Endodermal cell (in vitro differentiated cells): ENCODE measurements at regions not wholly inside any gene's neighbourhood (a gene's known extent, or its start where the extent isn't known, plus 50 kb on each side); places are given as distances from the start of the nearest gene placed in this dataset.

ENCODE experiments used
- DNase-seq: peaks from one replicate; pipeline ENCODE4 v3.0.0-alpha.2; 2017
- H3K27ac ChIP-seq: 2 replicates; pipeline ENCODE4 v1.5.1; 2013; ENCODE audit warnings: mild to moderate bottlenecking, low read depth, low read length, moderate library complexity
- H3K27me3 ChIP-seq: 2 replicates; pipeline ENCODE4 v1.6.1; 2013; ENCODE audit warnings: mild to moderate bottlenecking, low read length, moderate library complexity; ENCODE audit not compliant: insufficient read depth, control insufficient read depth, poor library complexity, severe bottlenecking
- H3K36me3 ChIP-seq: 2 replicates; pipeline ENCODE4 v1.7.0; 2013; ENCODE audit warnings: mild to moderate bottlenecking, low read length, moderate library complexity; ENCODE audit not compliant: control insufficient read depth, insufficient read depth
- H3K4me1 ChIP-seq: one replicate; pipeline ENCODE4 v1.7.0; 2013; ENCODE audit warnings: low read length; ENCODE audit not compliant: control insufficient read depth, insufficient read depth
- H3K4me3 ChIP-seq: 2 replicates; pipeline ENCODE4 v1.5.1; 2013; ENCODE audit warnings: mild to moderate bottlenecking, low read length, moderate library complexity
- H3K9ac ChIP-seq: 2 replicates; pipeline ENCODE4 v1.6.1; 2013; ENCODE audit warnings: mild to moderate bottlenecking, low read length, moderate library complexity; ENCODE audit not compliant: poor library complexity, severe bottlenecking; ENCODE audit errors: extremely low read depth
- H3K9me3 ChIP-seq: 2 replicates; pipeline ENCODE4 v1.6.1; 2013; ENCODE audit warnings: mild to moderate bottlenecking, low read length, moderate library complexity; ENCODE audit not compliant: control insufficient read depth
- H3K27ac Mint-ChIP-seq: 2 replicates; pipeline ENCODE4 v1.8.0; 2020; ENCODE audit warnings: mixed read lengths
- H3K27me3 Mint-ChIP-seq: 2 replicates; pipeline ENCODE4 v1.8.0; 2021; ENCODE audit warnings: mild to moderate bottlenecking, mixed read lengths; ENCODE audit not compliant: insufficient read depth
- H3K36me3 Mint-ChIP-seq: 2 replicates; pipeline ENCODE4 v1.8.0; 2020; ENCODE audit warnings: low read depth, mixed read lengths
- H3K4me1 Mint-ChIP-seq: 2 replicates; pipeline ENCODE4 v1.8.0; 2020; ENCODE audit warnings: mixed read lengths
- H3K4me3 Mint-ChIP-seq: 2 replicates; pipeline ENCODE4 v1.8.0; 2020; ENCODE audit warnings: mild to moderate bottlenecking, moderate library complexity, mixed read lengths
- H3K9me3 Mint-ChIP-seq: 2 replicates; pipeline ENCODE4 v1.8.0; 2020; ENCODE audit warnings: mild to moderate bottlenecking, mixed read lengths
- WGBS, 2 experiments: methylation state at CpG; one replicate each; pipeline versions ENCODE4 v1.1.5 to v1.1.7; 2013; ENCODE audit warnings: missing lambda C conversion rate in 2 of 2, mixed read lengths in 1 of 2; ENCODE audit not compliant: insufficient coverage in 1 of 2, insufficient read length in 1 of 2; 5-methylcytosine and 5-hydroxymethylcytosine counted together
- TF ChIP-seq, protein P1 (sequence below): fragments of 200-600 bp; sonication (generic); conservative IDR thresholded peaks from 2 replicates; pipeline ENCODE4 v1.5.0; 2021; ENCODE audit warnings: antibody characterized with exemption, mild to moderate bottlenecking

GRCh38 chr11:56917708-56918400, 70.9 kb upstream of the OR5AK2 start:
- Mint-ChIP-seq H3K9me3 (peaks cover 15% of the 10 kb centered on the region), H3K27ac (no peak overlapping the region)

GRCh38 chr11:56916587-56916986, 72.1 kb upstream of the OR5AK2 start:
- Mint-ChIP-seq H3K27ac (no peak overlapping the region), H3K27me3 (no peaks in the 10 kb centered on the region)

More at GRCh38 chr11:56917708-56918400, 70.9 kb upstream of the OR5AK2 start:
- peaks cover 4% of the 10 kb centered on the region for H3K4me1 ChIP-seq
- H3K9me3 ChIP-seq = no peaks in the 10 kb centered on the region
- H3K4me1 Mint-ChIP-seq = no peaks in the 10 kb centered on the region
- H3K36me3 ChIP-seq = no peaks in the 10 kb centered on the region
- no peak overlapping the region for H3K9ac ChIP-seq
- WGBS, 2 experiments = 94 to 100% methylated on average over 1 to 3 of the region's 3 CpGs
- no peaks in the 10 kb centered on the region for H3K27me3 ChIP-seq
- TF ChIP-seq, protein P1, sequence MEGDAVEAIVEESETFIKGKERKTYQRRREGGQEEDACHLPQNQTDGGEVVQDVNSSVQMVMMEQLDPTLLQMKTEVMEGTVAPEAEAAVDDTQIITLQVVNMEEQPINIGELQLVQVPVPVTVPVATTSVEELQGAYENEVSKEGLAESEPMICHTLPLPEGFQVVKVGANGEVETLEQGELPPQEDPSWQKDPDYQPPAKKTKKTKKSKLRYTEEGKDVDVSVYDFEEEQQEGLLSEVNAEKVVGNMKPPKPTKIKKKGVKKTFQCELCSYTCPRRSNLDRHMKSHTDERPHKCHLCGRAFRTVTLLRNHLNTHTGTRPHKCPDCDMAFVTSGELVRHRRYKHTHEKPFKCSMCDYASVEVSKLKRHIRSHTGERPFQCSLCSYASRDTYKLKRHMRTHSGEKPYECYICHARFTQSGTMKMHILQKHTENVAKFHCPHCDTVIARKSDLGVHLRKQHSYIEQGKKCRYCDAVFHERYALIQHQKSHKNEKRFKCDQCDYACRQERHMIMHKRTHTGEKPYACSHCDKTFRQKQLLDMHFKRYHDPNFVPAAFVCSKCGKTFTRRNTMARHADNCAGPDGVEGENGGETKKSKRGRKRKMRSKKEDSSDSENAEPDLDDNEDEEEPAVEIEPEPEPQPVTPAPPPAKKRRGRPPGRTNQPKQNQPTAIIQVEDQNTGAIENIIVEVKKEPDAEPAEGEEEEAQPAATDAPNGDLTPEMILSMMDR = no peak
- H3K27ac ChIP-seq = no peak overlapping the region
- H3K27me3 Mint-ChIP-seq = no peaks in the 10 kb centered on the region
- DNase-seq = no peak
- H3K4me3 Mint-ChIP-seq = no peak overlapping the region
- H3K4me3 ChIP-seq = no peak overlapping the region
- H3K36me3 Mint-ChIP-seq = no peaks in the 10 kb centered on the region

DNA sequence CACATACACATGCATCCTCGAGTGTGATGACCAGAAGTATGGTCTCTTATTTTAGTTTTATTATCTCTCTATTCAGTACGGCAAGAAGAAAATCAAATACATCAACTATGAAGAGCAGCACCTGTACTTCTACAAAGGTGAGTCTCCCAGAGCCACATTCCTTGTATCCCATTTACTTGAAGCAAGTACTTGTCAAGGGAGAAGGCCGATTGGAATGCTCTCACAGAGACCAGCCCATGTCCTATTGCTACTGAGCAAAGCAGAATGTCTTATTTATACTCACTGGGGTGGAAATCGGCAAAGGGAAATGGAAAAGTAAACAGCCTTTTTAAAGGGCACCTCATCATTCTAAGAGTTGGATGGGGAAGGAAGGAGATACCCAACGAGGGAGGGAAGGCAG, 72.6 kb upstream of the OR5AK2 start:
- no peak for DNase-seq

More at GRCh38 chr11:56916587-56916986, 72.1 kb upstream of the OR5AK2 start:
- no peak for DNase-seq
- peaks cover 2% of the 10 kb centered on the region for H3K9me3 ChIP-seq
- H3K4me1 Mint-ChIP-seq = no peaks in the 10 kb centered on the region
- TF ChIP-seq, protein P1 = no peak
- 93 to 100% methylated on average over 2 of the region's 2 CpGs for WGBS, 2 experiments
- H3K36me3 ChIP-seq = no peaks in the 10 kb centered on the region
- H3K4me1 ChIP-seq = peaks cover 4% of the 10 kb centered on the region
- no peak overlapping the region for H3K9ac ChIP-seq
- H3K27ac ChIP-seq = no peak overlapping the region
- no peaks in the 10 kb centered on the region for H3K27me3 ChIP-seq
- no peak overlapping the region for H3K4me3 ChIP-seq
- peaks cover 15% of the 10 kb centered on the region for H3K9me3 Mint-ChIP-seq
- no peak overlapping the region for H3K4me3 Mint-ChIP-seq
- H3K36me3 Mint-ChIP-seq = no peaks in the 10 kb centered on the region

More for the DNA sequence above, 72.6 kb upstream of the OR5AK2 start:
- Histone ChIP-seq H3K36me3 (no peaks in the 10 kb centered on the region), H3K9me3 (peaks cover 6% of the 10 kb centered on the region), H3K4me1 (peaks cover 4% of the 10 kb centered on the region), H3K4me3 (no peak overlapping the region), H3K27ac (no peak overlapping the region), H3K9ac (no peak overlapping the region), H3K27me3 (no peaks in the 10 kb centered on the region)
- peaks cover 16% of the 10 kb centered on the region for H3K9me3 Mint-ChIP-seq
- no peaks in the 10 kb centered on the region for H3K4me1 Mint-ChIP-seq
- TF ChIP-seq, protein P1 = no peak
- H3K4me3 Mint-ChIP-seq = no peak overlapping the region
- no peak overlapping the region for H3K27ac Mint-ChIP-seq
- no peaks in the 10 kb centered on the region for H3K36me3 Mint-ChIP-seq
- 85 to 90% methylated on average over 3 to 5 of the region's 5 CpGs for WGBS, 2 experiments
- H3K27me3 Mint-ChIP-seq = no peaks in the 10 kb centered on the region
